GM21619 (cell line): ENCODE measurements at regions not wholly inside any gene's neighbourhood (a gene's known extent, or its start where the extent isn't known, plus 50 kb on each side); places are given as distances from the start of the nearest gene placed in this dataset.
A peak's percentile ranks its signal among the peaks of the same experiment; 100 is the strongest.
"Not testable (repeated sequence)": the region's sequence is repeated elsewhere in the genome, so short reads cannot be mapped to it uniquely, and the experiment has no call there.

Experiments
- ATAC-seq: cut with Tn5 transposase; IDR thresholded peaks from one replicate; pipeline ENCODE4 v1.9.1; 2021; ENCODE audit not compliant: unreplicated experiment

GRCh38 chr3:153437666-153438065 lies 275.6 kb downstream of the RAP2B start:
- no peak for ATAC-seq

- ATAC-seq, result no peak
Observed at GRCh38 chr3:153438271-153438670, 276.2 kb downstream of the RAP2B start.

- ATAC-seq, result no peak
Observed at GRCh38 chr3:153439780-153440179, 277.8 kb downstream of the RAP2B start.

- no peak for ATAC-seq
Observed at GRCh38 chr3:153440311-153440710, 278.3 kb downstream of the RAP2B start.

- ATAC-seq, result no peak
Observed at GRCh38 chr3:153442386-153442785, 280.4 kb downstream of the RAP2B start.

- ATAC-seq, result no peak
Observed at GRCh38 chr3:153442799-153443487, 280.9 kb downstream of the RAP2B start.

GRCh38 chr3:153443961-153444360 lies 281.9 kb downstream of the RAP2B start:
- ATAC-seq, result no peak

- ATAC-seq, result no peak
Observed at GRCh38 chr3:153445817-153446216, 283.8 kb downstream of the RAP2B start.

- no peak for ATAC-seq
Observed at GRCh38 chr3:153448151-153448829, 286.3 kb downstream of the RAP2B start.

- no peak for ATAC-seq
Observed at GRCh38 chr3:153456833-153457545, 295.0 kb downstream of the RAP2B start.

- ATAC-seq, result no peak
Observed at GRCh38 chr3:153458881-153459280, 296.9 kb downstream of the RAP2B start.

GRCh38 chr3:153462545-153462944 lies 300.5 kb downstream of the RAP2B start:
- no peak for ATAC-seq

GRCh38 chr3:153463895-153464294 lies 301.9 kb downstream of the RAP2B start:
- ATAC-seq, result peak; percentile 86

GRCh38 chr3:153469162-153469561 lies 307.1 kb downstream of the RAP2B start:
- ATAC-seq, result no peak

- no peak for ATAC-seq
Observed at GRCh38 chr3:153484842-153485241, 322.8 kb downstream of the RAP2B start.

GRCh38 chr3:153495422-153495821 lies 333.4 kb downstream of the RAP2B start:
- ATAC-seq, result no peak

GRCh38 chr3:153502682-153503081 lies 340.7 kb downstream of the RAP2B start:
- no peak for ATAC-seq

- ATAC-seq, result no peak
Observed at GRCh38 chr3:153503873-153504272, 341.8 kb downstream of the RAP2B start.

- not testable (repeated sequence) for ATAC-seq
Observed at GRCh38 chr3:153506205-153506604, 344.2 kb downstream of the RAP2B start.

- ATAC-seq, result not testable (repeated sequence)
Observed at GRCh38 chr3:153506686-153507085, 344.7 kb downstream of the RAP2B start.

- ATAC-seq, result no peak
Observed at GRCh38 chr3:153513236-153513635, 351.2 kb downstream of the RAP2B start.

GRCh38 chr3:153528473-153528872 lies 366.4 kb downstream of the RAP2B start:
- ATAC-seq, result no peak
